T-helper 2 cell treated with Interferon-gamma antibody and Interleukin-4, amounts not matched to agents 5 μg/mL and 100 μg/mL, for 36 hours (primary cell): ENCODE measurements at regions not wholly inside any gene's neighbourhood (a gene's known extent, or its start where the extent isn't known, plus 50 kb on each side); places are given as distances from the start of the nearest gene placed in this dataset.

ENCODE experiments used
- DNase-seq: peaks from one replicate; pipeline ENCODE4 v3.0.0; 2021; ENCODE audit warnings: low spot score
- H3K27ac Mint-ChIP-seq: one replicate; pipeline ENCODE4 v1.8.0; 2021; ENCODE audit warnings: mild to moderate bottlenecking, mixed read lengths
- H3K27me3 Mint-ChIP-seq: one replicate; pipeline ENCODE4 v1.8.0; 2021; ENCODE audit warnings: low read depth, mixed read lengths
- H3K36me3 Mint-ChIP-seq: one replicate; pipeline ENCODE4 v1.8.0; 2021; ENCODE audit warnings: low read depth, mixed read lengths
- H3K4me1 Mint-ChIP-seq: one replicate; pipeline ENCODE4 v1.8.0; 2021; ENCODE audit warnings: low read depth, mixed read lengths
- H3K4me3 Mint-ChIP-seq: one replicate; pipeline ENCODE4 v1.8.0; 2022; ENCODE audit warnings: mild to moderate bottlenecking, moderate library complexity, mixed read lengths
- H3K9me3 Mint-ChIP-seq: one replicate; pipeline ENCODE4 v1.8.0; 2021; ENCODE audit warnings: mixed read lengths

- Mint-ChIP-seq H3K4me3 (no peak overlapping the region), H3K4me1 (no peaks in the 10 kb centered on the region), H3K9me3 (no peaks in the 10 kb centered on the region), H3K36me3 (no peaks in the 10 kb centered on the region), H3K27me3 (no peaks in the 10 kb centered on the region), H3K27ac (no peak overlapping the region)
- no peak for DNase-seq
Observed at GRCh38 chr21:28746166-28746565, 246.5 kb downstream of the LTN1 start.

- Mint-ChIP-seq H3K4me1 (no peaks in the 10 kb centered on the region), H3K27me3 (no peaks in the 10 kb centered on the region)
Observed at GRCh38 chr21:28745131-28746016, 247.3 kb downstream of the LTN1 start.

GRCh38 chr21:28743723-28744122 is 249.0 kb downstream of the LTN1 start:
- H3K9me3 Mint-ChIP-seq, result no peaks in the 10 kb centered on the region
- no peaks in the 10 kb centered on the region for H3K27me3 Mint-ChIP-seq
- no peak for DNase-seq
- no peak overlapping the region for H3K4me3 Mint-ChIP-seq
- peaks cover 3% of the 10 kb centered on the region for H3K4me1 Mint-ChIP-seq
- H3K27ac Mint-ChIP-seq, result no peak overlapping the region
- no peaks in the 10 kb centered on the region for H3K36me3 Mint-ChIP-seq

More at GRCh38 chr21:28745131-28746016, 247.3 kb downstream of the LTN1 start:
- Mint-ChIP-seq H3K36me3 (no peaks in the 10 kb centered on the region), H3K4me3 (no peak overlapping the region), H3K9me3 (no peaks in the 10 kb centered on the region), H3K27ac (no peak overlapping the region)
- peak; percentile 53 for DNase-seq

- DNase-seq, result no peak
- Mint-ChIP-seq H3K27me3 (no peaks in the 10 kb centered on the region), H3K27ac (no peak overlapping the region), H3K4me1 (peaks cover 3% of the 10 kb centered on the region), H3K36me3 (no peaks in the 10 kb centered on the region), H3K4me3 (no peak overlapping the region), H3K9me3 (no peaks in the 10 kb centered on the region)
Observed at GRCh38 chr21:28742527-28742926, 250.2 kb downstream of the LTN1 start.

GRCh38 chr21:28740125-28740524 is 252.6 kb downstream of the LTN1 start:
- no peak for DNase-seq
- Mint-ChIP-seq H3K4me1 (peaks cover 3% of the 10 kb centered on the region), H3K27me3 (no peaks in the 10 kb centered on the region), H3K4me3 (no peak overlapping the region), H3K36me3 (no peaks in the 10 kb centered on the region), H3K27ac (no peak overlapping the region), H3K9me3 (no peaks in the 10 kb centered on the region)

GRCh38 chr21:28738882-28739281 is 253.8 kb downstream of the LTN1 start:
- Mint-ChIP-seq H3K4me3 (peak overlapping the region; percentile 7), H3K9me3 (no peaks in the 10 kb centered on the region), H3K27ac (peak overlapping the region; percentile 36), H3K27me3 (no peaks in the 10 kb centered on the region), H3K4me1 (peaks cover 3% of the 10 kb centered on the region), H3K36me3 (no peaks in the 10 kb centered on the region)
- DNase-seq, result peak; percentile 9

GRCh38 chr21:28738420-28738704 is 254.3 kb downstream of the LTN1 start:
- H3K36me3 Mint-ChIP-seq, result no peaks in the 10 kb centered on the region
- peaks cover 3% of the 10 kb centered on the region for H3K4me1 Mint-ChIP-seq
- H3K27ac Mint-ChIP-seq, result no peak overlapping the region
- H3K4me3 Mint-ChIP-seq, result no peak overlapping the region
- no peak for DNase-seq
- H3K27me3 Mint-ChIP-seq, result no peaks in the 10 kb centered on the region
- no peaks in the 10 kb centered on the region for H3K9me3 Mint-ChIP-seq

GRCh38 chr21:28737674-28738419 is 254.8 kb downstream of the LTN1 start:
- H3K27ac Mint-ChIP-seq, result no peak overlapping the region
- peaks cover 3% of the 10 kb centered on the region for H3K4me1 Mint-ChIP-seq
- no peak for DNase-seq
- no peaks in the 10 kb centered on the region for H3K27me3 Mint-ChIP-seq
- H3K4me3 Mint-ChIP-seq, result no peak overlapping the region
- no peaks in the 10 kb centered on the region for H3K9me3 Mint-ChIP-seq
- H3K36me3 Mint-ChIP-seq, result no peaks in the 10 kb centered on the region

GRCh38 chr21:28734522-28735175 is 258.0 kb downstream of the LTN1 start:
- Mint-ChIP-seq H3K36me3 (no peaks in the 10 kb centered on the region), H3K27ac (no peak overlapping the region), H3K9me3 (no peaks in the 10 kb centered on the region), H3K27me3 (no peaks in the 10 kb centered on the region), H3K4me1 (peaks cover 3% of the 10 kb centered on the region), H3K4me3 (no peak overlapping the region)
- no peak for DNase-seq

- no peak for DNase-seq
- Mint-ChIP-seq H3K27me3 (no peaks in the 10 kb centered on the region), H3K27ac (no peak overlapping the region), H3K4me1 (no peaks in the 10 kb centered on the region), H3K4me3 (no peak overlapping the region), H3K36me3 (no peaks in the 10 kb centered on the region), H3K9me3 (no peaks in the 10 kb centered on the region)
Observed at GRCh38 chr21:28731700-28732321, 260.9 kb downstream of the LTN1 start.

GRCh38 chr21:28729887-28730286 is 262.8 kb downstream of the LTN1 start:
- Mint-ChIP-seq H3K27me3 (no peaks in the 10 kb centered on the region), H3K27ac (no peak overlapping the region), H3K36me3 (no peaks in the 10 kb centered on the region)

GRCh38 chr21:28727809-28728208 is 264.9 kb downstream of the LTN1 start:
- Mint-ChIP-seq H3K9me3 (no peaks in the 10 kb centered on the region), H3K27ac (no peak overlapping the region), H3K4me3 (no peak overlapping the region), H3K36me3 (no peaks in the 10 kb centered on the region), H3K4me1 (no peaks in the 10 kb centered on the region), H3K27me3 (no peaks in the 10 kb centered on the region)
- DNase-seq, result no peak

More at GRCh38 chr21:28729887-28730286, 262.8 kb downstream of the LTN1 start:
- Mint-ChIP-seq H3K4me3 (no peak overlapping the region), H3K4me1 (no peaks in the 10 kb centered on the region), H3K9me3 (no peaks in the 10 kb centered on the region)
- no peak for DNase-seq

- Mint-ChIP-seq H3K27me3 (no peaks in the 10 kb centered on the region), H3K4me1 (no peaks in the 10 kb centered on the region), H3K27ac (no peak overlapping the region), H3K4me3 (no peak overlapping the region), H3K36me3 (no peaks in the 10 kb centered on the region), H3K9me3 (no peaks in the 10 kb centered on the region)
- no peak for DNase-seq
Observed at GRCh38 chr21:28725396-28725795, 267.3 kb downstream of the LTN1 start.

GRCh38 chr21:28723646-28724045 is 269.0 kb downstream of the LTN1 start:
- Mint-ChIP-seq H3K4me1 (no peaks in the 10 kb centered on the region), H3K9me3 (peaks cover 6% of the 10 kb centered on the region), H3K4me3 (no peak overlapping the region), H3K27ac (no peak overlapping the region), H3K36me3 (no peaks in the 10 kb centered on the region), H3K27me3 (no peaks in the 10 kb centered on the region)
- DNase-seq, result no peak
